NT2/D1 (cell line): ENCODE measurements at regions not wholly inside any gene's neighbourhood (a gene's known extent, or its start where the extent isn't known, plus 50 kb on each side); places are given as distances from the start of the nearest gene placed in this dataset.

Experiments used
- DNase-seq: peaks from one replicate; pipeline ENCODE4 v3.0.0-alpha.2; 2011; ENCODE audit warnings: low read depth, low spot score
- H3K27me3 ChIP-seq: 2 replicates; pipeline ENCODE4 v1.6.0; 2011; ENCODE audit warnings: mild to moderate bottlenecking; ENCODE audit not compliant: insufficient read length, insufficient read depth
- H3K36me3 ChIP-seq: 2 replicates; pipeline ENCODE4 v1.6.1; 2011; ENCODE audit warnings: mild to moderate bottlenecking, low read length, mixed read lengths; ENCODE audit not compliant: insufficient read depth, insufficient read length
- H3K4me1 ChIP-seq: 2 replicates; pipeline ENCODE4 v1.5.1; 2011; ENCODE audit not compliant: insufficient read depth, insufficient read length
- H3K4me3 ChIP-seq: 2 replicates; pipeline ENCODE4 v1.5.1; 2011; ENCODE audit warnings: low read depth; ENCODE audit not compliant: insufficient read length
- H3K9ac ChIP-seq: 2 replicates; pipeline ENCODE4 v1.6.0; 2011; ENCODE audit warnings: low read depth; ENCODE audit not compliant: insufficient read length
- H3K9me3 ChIP-seq: 2 replicates; pipeline ENCODE4 v1.5.1; 2011; ENCODE audit warnings: mild to moderate bottlenecking, low read length; ENCODE audit not compliant: insufficient read depth
- SUZ12 ChIP-seq: IDR thresholded peaks from 2 replicates; pipeline ENCODE4 v1.6.1; 2011; ENCODE audit not compliant: insufficient read length, insufficient read depth; ENCODE audit errors: extremely low read depth
- YY1 ChIP-seq: IDR thresholded peaks from 2 replicates; pipeline ENCODE4 v1.6.1; 2011; ENCODE audit not compliant: insufficient read length, insufficient read depth
- ZNF274 ChIP-seq: IDR thresholded peaks from 2 replicates; pipeline ENCODE4 v1.6.1; 2011; ENCODE audit warnings: mild to moderate bottlenecking, low read depth, low read length

DNA sequence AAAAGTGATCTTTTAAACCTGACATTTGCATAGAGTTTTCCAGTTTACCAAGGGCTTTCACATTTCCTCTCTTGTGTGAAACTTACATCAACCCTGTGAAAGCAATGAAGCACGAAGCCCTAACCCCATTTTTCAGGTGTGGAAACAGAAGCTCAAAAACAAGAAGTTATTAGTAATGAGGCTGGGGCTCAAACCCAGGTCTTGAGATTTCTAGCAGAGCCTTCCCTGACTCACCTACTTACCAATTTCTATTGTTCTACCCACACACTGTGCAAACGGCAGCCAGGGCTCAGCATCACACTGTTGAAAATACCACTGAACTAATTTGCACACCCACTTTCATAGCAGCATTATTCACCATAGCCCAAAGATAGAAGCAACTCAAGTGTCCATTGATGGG, 117.8 kb upstream of the IGF1R start:
- DNase-seq, result no peak
- H3K4me1 ChIP-seq, result no peaks in the 10 kb centered on the region
- H3K9ac ChIP-seq, result no peak overlapping the region
- peaks cover 5% of the 10 kb centered on the region for H3K27me3 ChIP-seq
- TF ChIP-seq SUZ12 (no peak), ZNF274 (no peak), YY1 (no peak)
- no peak overlapping the region for H3K4me3 ChIP-seq
- H3K36me3 ChIP-seq, result no peaks in the 10 kb centered on the region
- no peaks in the 10 kb centered on the region for H3K9me3 ChIP-seq

DNA sequence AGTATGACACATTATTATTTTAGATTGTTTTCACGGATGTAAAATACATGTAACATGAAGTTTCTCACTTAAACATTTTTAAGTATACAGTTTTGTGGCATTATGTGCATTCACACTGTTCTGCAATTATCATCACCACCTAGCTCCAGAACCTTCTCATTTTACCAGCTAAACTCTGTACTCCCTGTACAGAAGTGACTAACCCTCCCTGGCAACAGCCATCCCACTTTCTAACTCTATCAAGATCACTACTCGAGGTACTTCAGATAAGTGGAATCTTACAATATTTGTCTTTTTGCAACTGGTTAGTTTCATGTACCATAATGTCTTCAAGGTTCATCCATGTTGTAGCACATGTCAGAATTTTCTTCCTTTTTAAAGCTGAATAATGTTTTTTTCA, 116.3 kb upstream of the IGF1R start:
- no peaks in the 10 kb centered on the region for H3K36me3 ChIP-seq
- no peaks in the 10 kb centered on the region for H3K4me1 ChIP-seq
- peaks cover 5% of the 10 kb centered on the region for H3K27me3 ChIP-seq
- no peak overlapping the region for H3K4me3 ChIP-seq
- DNase-seq, result no peak
- H3K9me3 ChIP-seq, result no peaks in the 10 kb centered on the region
- TF ChIP-seq YY1 (no peak), ZNF274 (no peak), SUZ12 (no peak)
- no peak overlapping the region for H3K9ac ChIP-seq

DNA sequence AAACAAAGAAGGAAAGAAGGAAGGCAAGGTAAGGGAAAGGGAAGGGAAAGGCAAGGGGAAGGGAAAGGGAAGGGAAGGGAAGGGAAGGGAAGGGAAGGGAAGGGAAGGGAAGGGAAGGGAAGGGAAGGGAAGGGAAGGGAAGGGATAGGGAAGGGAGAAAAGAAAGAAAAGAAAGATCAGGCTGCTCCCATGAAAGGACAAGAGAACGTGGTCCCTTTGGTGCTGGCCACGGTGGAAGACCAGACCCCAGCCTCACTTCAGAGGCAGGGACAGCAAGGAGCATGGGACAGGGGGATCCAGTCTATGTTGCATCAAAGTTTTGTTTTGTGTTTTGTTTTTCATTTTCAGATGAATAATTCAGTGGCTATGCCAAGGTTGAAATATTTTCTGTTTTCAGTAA, 111.4 kb upstream of the IGF1R start:
- H3K9me3 ChIP-seq, result no peaks in the 10 kb centered on the region
- DNase-seq, result no peak
- H3K9ac ChIP-seq, result no peak overlapping the region
- TF ChIP-seq YY1 (no peak), SUZ12 (no peak), ZNF274 (no peak)
- H3K27me3 ChIP-seq, result peaks cover 7% of the 10 kb centered on the region
- no peak overlapping the region for H3K4me3 ChIP-seq
- H3K36me3 ChIP-seq, result no peaks in the 10 kb centered on the region
- H3K4me1 ChIP-seq, result no peaks in the 10 kb centered on the region

DNA sequence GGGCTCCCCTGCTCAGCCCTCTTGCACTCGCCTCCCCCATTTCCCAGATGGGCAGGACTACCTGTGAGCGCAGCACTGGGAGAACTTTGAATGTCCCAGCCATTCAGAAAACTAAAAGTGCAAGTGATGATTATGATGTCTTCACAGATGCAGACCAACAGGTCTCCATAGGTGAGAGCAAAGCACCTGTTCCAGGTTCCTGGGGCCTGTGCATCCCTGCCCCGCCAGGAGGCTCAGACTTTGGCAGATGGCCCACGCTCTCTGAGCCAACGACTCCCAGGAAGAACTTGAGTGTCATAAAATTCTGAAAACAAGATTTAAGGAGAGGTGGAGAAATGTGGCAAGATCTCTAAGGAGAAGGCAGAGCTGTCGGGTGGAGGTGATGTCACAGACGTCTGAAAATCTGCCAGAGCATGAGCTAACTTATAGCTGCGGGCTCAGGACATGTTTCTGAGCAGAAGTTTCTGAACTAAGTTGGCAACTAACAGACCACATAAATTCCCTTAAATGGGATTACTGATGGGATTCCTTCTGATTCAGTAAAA, 110.8 kb upstream of the IGF1R start:
- Histone ChIP-seq H3K36me3 (no peaks in the 10 kb centered on the region), H3K9ac (no peak overlapping the region), H3K4me1 (no peaks in the 10 kb centered on the region), H3K27me3 (peaks cover 7% of the 10 kb centered on the region), H3K4me3 (no peak overlapping the region), H3K9me3 (no peaks in the 10 kb centered on the region)
- TF ChIP-seq SUZ12 (no peak), YY1 (no peak), ZNF274 (no peak)
- DNase-seq, result no peak

DNA sequence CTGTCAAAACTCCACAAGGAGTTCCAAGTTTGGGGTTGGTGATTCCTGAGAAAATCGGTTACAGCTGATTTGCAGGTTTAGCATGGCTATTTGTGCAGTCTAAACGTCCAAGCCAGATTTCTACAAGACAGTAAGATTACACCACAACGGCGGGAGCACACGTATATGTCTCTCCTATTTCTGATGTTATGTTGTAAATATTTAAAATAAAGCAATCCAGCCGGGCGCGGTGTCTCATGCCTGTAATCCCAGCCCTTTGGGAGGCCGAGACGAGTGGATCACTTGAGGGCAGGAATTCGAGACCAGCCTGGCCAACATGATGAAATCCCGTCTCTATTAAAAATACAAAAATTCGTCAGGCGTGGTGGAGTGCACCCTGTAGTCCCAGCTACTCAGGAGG, 106.8 kb upstream of the IGF1R start:
- DNase-seq, result no peak
- Histone ChIP-seq H3K9ac (no peak overlapping the region), H3K4me1 (no peaks in the 10 kb centered on the region), H3K27me3 (peaks cover 15% of the 10 kb centered on the region), H3K36me3 (no peaks in the 10 kb centered on the region), H3K4me3 (no peak overlapping the region), H3K9me3 (peaks cover 5% of the 10 kb centered on the region; the same call in 1 of the 2 replicates)
- TF ChIP-seq SUZ12, result no peak
- no peak for TF ChIP-seq ZNF274
- TF ChIP-seq YY1, result no peak

DNA sequence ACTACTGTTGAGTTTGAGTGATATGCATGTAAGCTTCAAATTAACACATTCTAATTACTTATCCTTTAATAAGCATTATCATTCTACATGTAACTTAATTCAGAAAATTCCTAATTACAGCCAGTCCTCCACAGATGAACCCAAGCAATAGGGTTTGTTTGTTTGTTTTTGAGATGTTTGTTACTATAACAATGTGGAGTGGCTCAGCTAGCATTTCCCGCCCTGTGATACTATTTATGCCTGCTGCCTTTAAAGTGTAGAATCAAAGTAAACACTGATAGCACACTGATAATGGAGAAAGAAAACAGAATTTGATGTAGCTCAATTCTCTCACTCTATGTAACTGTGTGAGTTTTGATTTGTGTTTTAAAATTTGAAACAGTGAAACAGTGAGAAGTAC, 105.1 kb upstream of the IGF1R start:
- no peak overlapping the region for H3K4me3 ChIP-seq
- H3K4me1 ChIP-seq, result no peaks in the 10 kb centered on the region
- TF ChIP-seq YY1, result no peak
- TF ChIP-seq SUZ12, result no peak
- TF ChIP-seq ZNF274, result no peak
- DNase-seq, result no peak
- H3K36me3 ChIP-seq, result no peaks in the 10 kb centered on the region
- H3K9ac ChIP-seq, result no peak overlapping the region
- H3K9me3 ChIP-seq, result peaks cover 5% of the 10 kb centered on the region; the same call in 1 of the 2 replicates
- peaks cover 21% of the 10 kb centered on the region for H3K27me3 ChIP-seq

DNA sequence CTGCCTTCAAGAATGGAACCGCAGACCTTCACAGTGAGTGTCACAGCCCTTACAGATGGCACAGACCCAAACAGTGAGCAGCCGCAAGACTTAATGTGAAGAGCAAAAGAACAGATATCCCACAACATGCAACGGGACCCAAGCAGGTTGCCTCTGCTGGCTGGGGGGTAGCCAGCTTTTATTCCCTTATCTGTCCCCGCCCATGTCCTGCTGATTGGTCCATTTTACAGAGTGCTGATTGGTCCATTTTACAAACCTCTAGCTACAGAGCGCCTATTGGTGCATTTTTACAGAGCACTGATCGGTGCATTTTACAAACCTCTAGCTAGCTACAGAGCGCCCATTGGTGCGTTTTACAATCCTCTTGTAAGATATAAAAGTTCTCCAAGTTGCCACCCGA, 102.0 kb upstream of the IGF1R start:
- no peak for DNase-seq
- no peak overlapping the region for H3K4me3 ChIP-seq
- no peaks in the 10 kb centered on the region for H3K4me1 ChIP-seq
- no peaks in the 10 kb centered on the region for H3K36me3 ChIP-seq
- H3K27me3 ChIP-seq, result peaks cover 21% of the 10 kb centered on the region
- H3K9ac ChIP-seq, result no peak overlapping the region
- TF ChIP-seq YY1, result no peak
- H3K9me3 ChIP-seq, result peaks cover 12% of the 10 kb centered on the region; the same call in 1 of the 2 replicates

DNA sequence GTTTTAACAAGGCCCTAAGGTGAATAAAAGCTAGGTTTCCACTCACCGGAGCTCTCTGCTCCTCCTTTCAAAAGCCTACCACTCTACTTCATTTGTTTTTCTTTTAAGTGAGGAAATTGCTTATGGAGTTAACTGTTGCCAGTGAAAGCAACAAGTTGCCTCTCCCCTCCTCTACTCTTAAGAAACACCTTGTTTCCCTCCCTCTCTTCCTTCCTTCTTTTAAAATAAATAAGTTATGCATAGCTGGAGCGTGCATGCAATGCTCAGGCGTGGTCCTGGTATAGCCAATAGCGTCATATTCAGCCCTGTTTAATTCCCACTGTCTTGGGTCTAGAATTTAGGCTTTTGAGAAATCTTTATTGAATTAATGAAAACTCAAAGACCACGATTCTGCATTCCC, 101.1 kb upstream of the IGF1R start:
- no peak for TF ChIP-seq YY1
- TF ChIP-seq SUZ12, result no peak
- no peak for TF ChIP-seq ZNF274
- Histone ChIP-seq H3K4me1 (no peaks in the 10 kb centered on the region), H3K9me3 (peaks cover 12% of the 10 kb centered on the region; the same call in 1 of the 2 replicates), H3K4me3 (peak overlapping the region; percentile 75), H3K27me3 (peaks cover 21% of the 10 kb centered on the region), H3K9ac (peak overlapping the region; percentile 29), H3K36me3 (no peaks in the 10 kb centered on the region)
- DNase-seq, result no peak
